Omental fat pad (tissue), 3 donors: ENCODE measurements at regions not wholly inside any gene's neighbourhood (a gene's known extent, or its start where the extent isn't known, plus 50 kb on each side); places are given as distances from the start of the nearest gene placed in this dataset.

Experiments used
- ATAC-seq: fragments of 150-250 bp; one replicate; pipeline ENCODE4 v1.9.1; 2016; ENCODE audit warnings: mild to moderate bottlenecking, moderate library complexity; ENCODE audit not compliant: low FRiP score
- DNase-seq: peaks from one replicate; pipeline ENCODE4 v3.0.0-alpha.2; 2019; ENCODE audit warnings: low spot score
- TF ChIP-seq, protein P1 (sequence below), 3 donors: fragments of 450-650 bp; IDR thresholded peaks; one replicate each; pipeline ENCODE4 v1.5.1; 2016 to 2017; ENCODE audit warnings: antibody characterized with exemption in 3 of 3, mild to moderate bottlenecking in 3 of 3, moderate library complexity in 2 of 3

DNA sequence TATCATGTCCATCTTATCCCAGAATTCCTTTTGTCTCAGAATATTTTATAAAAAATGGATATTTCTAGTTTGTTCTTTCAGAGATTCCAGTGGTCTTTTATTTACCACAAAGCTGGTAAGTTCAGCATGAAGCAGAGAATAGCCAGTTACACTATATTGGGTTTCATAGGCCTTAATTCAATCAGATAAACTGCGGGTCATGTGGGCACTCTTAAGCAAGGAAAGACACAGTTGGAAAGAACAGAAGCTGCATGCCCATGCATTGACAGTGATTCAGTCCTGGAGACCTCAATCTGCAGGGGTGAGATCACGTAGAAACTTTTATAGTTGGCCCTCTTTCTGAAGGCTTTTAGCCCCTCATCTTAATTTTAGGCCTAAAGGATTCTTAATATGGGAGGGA is 281.3 kb upstream of the IGFBP3 start:
- DNase-seq, result no peak
- TF ChIP-seq, protein P1, sequence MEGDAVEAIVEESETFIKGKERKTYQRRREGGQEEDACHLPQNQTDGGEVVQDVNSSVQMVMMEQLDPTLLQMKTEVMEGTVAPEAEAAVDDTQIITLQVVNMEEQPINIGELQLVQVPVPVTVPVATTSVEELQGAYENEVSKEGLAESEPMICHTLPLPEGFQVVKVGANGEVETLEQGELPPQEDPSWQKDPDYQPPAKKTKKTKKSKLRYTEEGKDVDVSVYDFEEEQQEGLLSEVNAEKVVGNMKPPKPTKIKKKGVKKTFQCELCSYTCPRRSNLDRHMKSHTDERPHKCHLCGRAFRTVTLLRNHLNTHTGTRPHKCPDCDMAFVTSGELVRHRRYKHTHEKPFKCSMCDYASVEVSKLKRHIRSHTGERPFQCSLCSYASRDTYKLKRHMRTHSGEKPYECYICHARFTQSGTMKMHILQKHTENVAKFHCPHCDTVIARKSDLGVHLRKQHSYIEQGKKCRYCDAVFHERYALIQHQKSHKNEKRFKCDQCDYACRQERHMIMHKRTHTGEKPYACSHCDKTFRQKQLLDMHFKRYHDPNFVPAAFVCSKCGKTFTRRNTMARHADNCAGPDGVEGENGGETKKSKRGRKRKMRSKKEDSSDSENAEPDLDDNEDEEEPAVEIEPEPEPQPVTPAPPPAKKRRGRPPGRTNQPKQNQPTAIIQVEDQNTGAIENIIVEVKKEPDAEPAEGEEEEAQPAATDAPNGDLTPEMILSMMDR (IDR thresholded peaks at IDR 0.05), result no peak

DNA sequence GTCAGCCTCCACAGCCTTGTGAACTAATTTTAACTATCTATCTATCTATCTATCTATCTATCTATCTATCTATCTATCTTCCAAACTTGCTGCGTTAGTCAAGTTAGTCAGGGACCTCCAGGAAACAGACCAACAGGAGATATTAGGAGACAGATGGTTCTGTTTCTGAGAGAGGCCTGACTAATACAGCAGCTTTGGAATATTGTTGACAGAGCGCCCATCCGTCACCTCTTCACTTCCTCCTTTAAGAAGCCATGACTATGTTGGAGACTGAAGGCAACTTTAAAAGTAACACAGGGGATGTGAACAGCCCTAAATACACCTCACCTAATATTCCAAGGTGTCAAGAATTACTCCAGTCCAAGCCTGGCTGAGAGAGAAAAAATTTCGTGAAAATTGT is 280.9 kb upstream of the IGFBP3 start:
- TF ChIP-seq, protein P1 (IDR thresholded peaks at IDR 0.05), result no peak
- ATAC-seq (no peak), DNase-seq (no peak)

More for the DNA sequence above, 281.3 kb upstream of the IGFBP3 start:
- no peak for ATAC-seq

DNA sequence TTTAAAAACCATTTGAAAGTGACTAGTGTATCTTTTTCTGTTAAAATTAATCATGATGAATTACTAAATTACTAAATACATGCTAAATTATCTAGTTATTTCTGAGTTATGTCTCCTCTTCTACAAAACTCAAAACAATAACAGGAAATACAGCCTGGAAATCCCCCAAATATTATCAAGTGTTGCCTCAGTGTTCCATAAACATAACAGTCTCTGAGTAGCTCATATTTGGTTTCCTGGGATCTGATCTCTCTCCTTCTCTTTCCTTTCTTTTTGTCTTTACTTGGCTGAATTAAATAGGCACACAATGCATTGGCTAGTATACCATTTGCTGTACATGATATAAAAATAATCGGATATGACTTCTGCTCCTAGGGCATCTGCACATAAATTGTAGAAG is 277.6 kb upstream of the IGFBP3 start:
- TF ChIP-seq, protein P1 (IDR thresholded peaks at IDR 0.05), result no peak
- DNase-seq (no peak), ATAC-seq (no peak)

DNA sequence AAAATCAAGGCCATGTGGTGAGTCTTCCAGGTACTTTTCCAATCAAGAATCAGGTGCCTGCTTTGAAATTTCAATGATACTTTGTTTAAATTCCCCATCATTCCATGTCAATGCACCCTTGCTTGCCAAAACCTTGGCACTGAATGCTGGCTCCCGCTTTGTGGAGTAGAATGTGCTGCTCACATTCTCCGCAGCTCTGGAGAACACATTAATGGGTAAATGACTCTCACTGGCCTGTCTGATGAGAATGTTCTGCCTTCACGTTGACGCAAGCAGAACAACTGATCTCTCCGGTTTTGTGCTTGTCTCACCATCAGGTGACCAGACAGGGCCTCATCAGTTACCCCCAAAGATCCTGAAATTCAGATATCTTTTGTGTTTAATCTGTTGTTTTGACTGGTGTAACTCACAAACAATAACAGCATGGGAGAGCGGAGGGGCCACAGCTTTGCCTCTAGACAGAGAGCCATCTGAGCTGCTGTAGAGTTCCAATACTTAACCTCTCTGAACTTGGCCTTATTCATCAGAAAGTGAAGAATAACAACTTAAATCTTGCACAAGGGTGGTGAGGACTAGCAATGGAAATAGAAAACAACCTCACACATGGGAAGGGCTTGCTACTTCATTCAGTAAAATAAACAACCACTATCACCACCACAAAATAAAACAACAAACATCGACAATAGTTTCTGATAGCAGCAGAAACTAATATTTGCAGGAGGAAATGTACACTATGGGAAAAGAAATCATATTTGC is 276.9 kb upstream of the IGFBP3 start:
- TF ChIP-seq, protein P1 (IDR thresholded peaks at IDR 0.05), result no peak
- DNase-seq (no peak), ATAC-seq (no peak)

DNA sequence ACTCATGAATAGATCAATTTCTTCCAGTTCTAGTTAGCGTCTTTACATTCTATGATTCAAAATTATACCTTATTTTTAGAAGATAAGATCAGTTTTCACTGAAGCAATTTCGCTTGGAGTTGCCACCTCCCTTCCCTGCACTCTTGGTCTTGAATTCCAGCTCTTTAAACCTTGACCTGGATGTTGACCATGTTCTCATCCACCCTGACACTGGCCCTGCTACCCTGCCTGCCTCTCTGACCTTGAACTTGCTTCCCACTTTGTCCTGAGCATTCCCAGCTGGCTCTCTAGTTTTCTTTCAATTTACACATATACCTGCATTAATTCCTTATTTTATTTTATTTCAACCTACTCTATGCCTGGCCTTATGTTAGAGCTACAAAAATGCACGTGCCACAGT is 274.9 kb upstream of the IGFBP3 start:
- ATAC-seq, result no peak

DNA sequence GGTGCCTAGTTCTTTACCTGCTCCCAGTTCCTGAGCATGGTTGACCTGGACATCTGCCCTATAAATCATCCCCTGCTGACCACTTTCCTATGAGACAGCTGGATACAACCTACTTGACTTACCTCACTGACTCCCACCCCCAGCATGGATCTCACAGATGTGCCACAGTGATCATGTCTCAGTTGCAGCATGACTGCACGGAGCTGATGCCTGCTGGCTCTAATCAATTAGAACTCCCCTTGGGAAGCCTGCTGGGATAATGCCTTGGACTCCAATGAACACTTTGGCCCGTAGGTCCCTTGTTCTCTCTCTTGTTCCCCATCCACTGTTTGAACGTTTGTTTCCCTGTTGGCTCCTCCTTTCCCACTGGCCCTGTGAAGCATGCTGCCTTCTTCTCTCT is 271.2 kb upstream of the IGFBP3 start:
- ATAC-seq, result no peak
- TF ChIP-seq, protein P1 (IDR thresholded peaks at IDR 0.05), result no peak
- no peak for DNase-seq

More for the DNA sequence above, 274.9 kb upstream of the IGFBP3 start:
- no peak for DNase-seq
- TF ChIP-seq, protein P1 (IDR thresholded peaks at IDR 0.05), result no peak

DNA sequence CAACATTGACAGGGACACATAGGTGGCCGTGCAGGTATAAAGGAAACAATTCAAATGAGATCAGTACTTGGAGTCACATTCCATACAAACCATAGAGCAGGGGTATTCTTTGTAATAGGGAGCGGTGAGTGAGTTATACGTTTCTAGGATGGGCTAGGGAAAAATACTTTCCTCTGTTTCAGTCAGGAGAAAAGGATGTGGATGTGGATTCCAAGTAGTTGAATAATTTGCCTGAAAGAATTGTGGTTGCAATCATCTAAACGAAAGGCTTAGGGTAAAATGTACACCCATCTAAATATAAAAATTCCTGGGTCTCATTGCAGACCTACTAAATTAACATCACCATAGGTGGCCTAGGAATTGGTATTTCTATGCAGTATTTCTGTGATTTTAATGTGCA is 270.7 kb upstream of the IGFBP3 start:
- ATAC-seq (no peak), DNase-seq (no peak)
- TF ChIP-seq, protein P1 (IDR thresholded peaks at IDR 0.05), result no peak
